ENCODE measurements at regions not wholly inside any gene's neighbourhood (a gene's known extent, or its start where the extent isn't known, plus 50 kb on each side); places are given as distances from the start of the nearest gene placed in this dataset.

DNA sequence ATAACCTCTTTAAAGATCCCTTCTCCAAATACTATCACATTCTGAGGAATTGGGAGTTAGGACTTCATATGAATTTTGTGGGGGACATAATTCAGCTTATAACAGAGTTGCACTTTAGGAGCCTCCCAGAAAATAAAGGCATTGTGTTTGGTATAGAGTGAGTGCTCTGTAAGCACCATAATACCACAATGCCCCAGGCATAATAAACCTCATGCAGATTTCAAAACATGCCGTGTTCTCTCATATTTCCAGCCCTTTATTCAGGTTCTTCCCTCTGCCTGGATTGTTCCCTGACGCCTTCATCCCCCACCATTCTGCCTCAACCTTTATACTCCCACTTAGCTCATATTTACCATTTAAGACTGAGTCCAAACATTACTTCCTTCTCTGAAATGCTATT, 398.8 kb upstream of the FAT3 start:
- no TSS peak for BruUV-seq (replicated peaks)
- Histone ChIP-seq H3K36me3 (ENCODE audit: control insufficient read depth, insufficient read depth, low read length) (no peaks in the 10 kb centered on the region), H3K27ac (ENCODE audit: low read length) (no peak overlapping the region), H3K27me3 (ENCODE audit: control insufficient read depth, insufficient read depth, low read length) (no peaks in the 10 kb centered on the region), H3K4me1 (ENCODE audit: control insufficient read depth, insufficient read depth, low read length) (no peaks in the 10 kb centered on the region), H3K9me3 (ENCODE audit: control insufficient read depth, insufficient read depth, low read depth, low read length) (no peaks in the 10 kb centered on the region), H3K4me3 (ENCODE audit: low read depth in 2 of 2, low read length in 2 of 2) (no peak overlapping the region)
- POLR2A ChIA-PET: no interaction called here
- CTCF ChIA-PET: no interaction called here
- ATAC-seq (no peak), DNase-seq (ENCODE audit: low read depth, low spot score) (no peak)
- in situ Hi-C loops (cut with HindIII; ENCODE audit: low pct_unique_long_range_greater_than_20kb, low sequenced_read_pairs): no loop called here
- TF ChIP-seq SIN3A (IDR thresholded peaks at IDR 0.05; ENCODE audit: borderline replicate concordance, insufficient read depth, low read depth, low read length) (no peak), POLR2AphosphoS5 (IDR thresholded peaks at IDR 0.05; ENCODE audit: low read depth, low read length) (no peak), TCF7L2 (IDR thresholded peaks at IDR 0.05; ENCODE audit: low read depth, low read length) (no peak)
- TF ChIP-seq, protein P1, sequence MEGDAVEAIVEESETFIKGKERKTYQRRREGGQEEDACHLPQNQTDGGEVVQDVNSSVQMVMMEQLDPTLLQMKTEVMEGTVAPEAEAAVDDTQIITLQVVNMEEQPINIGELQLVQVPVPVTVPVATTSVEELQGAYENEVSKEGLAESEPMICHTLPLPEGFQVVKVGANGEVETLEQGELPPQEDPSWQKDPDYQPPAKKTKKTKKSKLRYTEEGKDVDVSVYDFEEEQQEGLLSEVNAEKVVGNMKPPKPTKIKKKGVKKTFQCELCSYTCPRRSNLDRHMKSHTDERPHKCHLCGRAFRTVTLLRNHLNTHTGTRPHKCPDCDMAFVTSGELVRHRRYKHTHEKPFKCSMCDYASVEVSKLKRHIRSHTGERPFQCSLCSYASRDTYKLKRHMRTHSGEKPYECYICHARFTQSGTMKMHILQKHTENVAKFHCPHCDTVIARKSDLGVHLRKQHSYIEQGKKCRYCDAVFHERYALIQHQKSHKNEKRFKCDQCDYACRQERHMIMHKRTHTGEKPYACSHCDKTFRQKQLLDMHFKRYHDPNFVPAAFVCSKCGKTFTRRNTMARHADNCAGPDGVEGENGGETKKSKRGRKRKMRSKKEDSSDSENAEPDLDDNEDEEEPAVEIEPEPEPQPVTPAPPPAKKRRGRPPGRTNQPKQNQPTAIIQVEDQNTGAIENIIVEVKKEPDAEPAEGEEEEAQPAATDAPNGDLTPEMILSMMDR (IDR thresholded peaks at IDR 0.05): no peak
- TF ChIP-seq, protein P2, sequence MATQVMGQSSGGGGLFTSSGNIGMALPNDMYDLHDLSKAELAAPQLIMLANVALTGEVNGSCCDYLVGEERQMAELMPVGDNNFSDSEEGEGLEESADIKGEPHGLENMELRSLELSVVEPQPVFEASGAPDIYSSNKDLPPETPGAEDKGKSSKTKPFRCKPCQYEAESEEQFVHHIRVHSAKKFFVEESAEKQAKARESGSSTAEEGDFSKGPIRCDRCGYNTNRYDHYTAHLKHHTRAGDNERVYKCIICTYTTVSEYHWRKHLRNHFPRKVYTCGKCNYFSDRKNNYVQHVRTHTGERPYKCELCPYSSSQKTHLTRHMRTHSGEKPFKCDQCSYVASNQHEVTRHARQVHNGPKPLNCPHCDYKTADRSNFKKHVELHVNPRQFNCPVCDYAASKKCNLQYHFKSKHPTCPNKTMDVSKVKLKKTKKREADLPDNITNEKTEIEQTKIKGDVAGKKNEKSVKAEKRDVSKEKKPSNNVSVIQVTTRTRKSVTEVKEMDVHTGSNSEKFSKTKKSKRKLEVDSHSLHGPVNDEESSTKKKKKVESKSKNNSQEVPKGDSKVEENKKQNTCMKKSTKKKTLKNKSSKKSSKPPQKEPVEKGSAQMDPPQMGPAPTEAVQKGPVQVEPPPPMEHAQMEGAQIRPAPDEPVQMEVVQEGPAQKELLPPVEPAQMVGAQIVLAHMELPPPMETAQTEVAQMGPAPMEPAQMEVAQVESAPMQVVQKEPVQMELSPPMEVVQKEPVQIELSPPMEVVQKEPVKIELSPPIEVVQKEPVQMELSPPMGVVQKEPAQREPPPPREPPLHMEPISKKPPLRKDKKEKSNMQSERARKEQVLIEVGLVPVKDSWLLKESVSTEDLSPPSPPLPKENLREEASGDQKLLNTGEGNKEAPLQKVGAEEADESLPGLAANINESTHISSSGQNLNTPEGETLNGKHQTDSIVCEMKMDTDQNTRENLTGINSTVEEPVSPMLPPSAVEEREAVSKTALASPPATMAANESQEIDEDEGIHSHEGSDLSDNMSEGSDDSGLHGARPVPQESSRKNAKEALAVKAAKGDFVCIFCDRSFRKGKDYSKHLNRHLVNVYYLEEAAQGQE (IDR thresholded peaks at IDR 0.05; ENCODE audit: insufficient read depth in 1 of 2, low read depth in 2 of 2, low read length in 1 of 2): no peak
- intact Hi-C loops (cut with micrococcal nuclease; ENCODE audit: unreplicated experiment): no loop called here

DNA sequence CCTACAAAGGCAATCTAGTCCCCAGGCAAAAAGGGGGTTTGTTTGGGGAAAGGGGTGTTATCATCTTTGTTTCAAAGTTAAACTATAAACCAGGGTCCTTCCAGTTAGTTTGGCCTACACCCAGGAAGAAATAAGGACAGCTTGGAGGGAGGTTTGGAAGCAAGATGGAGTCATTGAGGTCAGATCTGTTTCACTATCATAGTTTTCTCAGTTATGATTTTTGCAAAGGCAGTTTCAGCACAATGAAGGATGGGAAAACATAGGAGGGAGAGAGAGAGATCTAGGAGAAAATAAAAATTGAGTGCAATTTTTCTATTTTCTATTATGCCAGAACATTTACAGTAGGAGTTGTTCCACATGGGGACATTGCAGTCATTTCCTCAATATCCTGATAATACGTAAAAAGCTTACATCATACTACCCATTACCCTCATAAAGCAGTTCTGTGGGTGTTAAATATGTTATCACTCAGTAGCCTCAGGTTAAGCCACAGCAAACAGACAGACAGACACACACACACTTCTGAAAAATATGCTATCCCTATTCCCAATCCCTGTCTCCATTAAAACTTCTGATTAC, 401.3 kb upstream of the FAT3 start:
- DNase-seq (ENCODE audit: low read depth, low spot score) (no peak), ATAC-seq (no peak)
- no TSS peak for BruUV-seq (replicated peaks)
- no peaks in the 10 kb centered on the region for H3K4me1 ChIP-seq (ENCODE audit: control insufficient read depth, insufficient read depth, low read length)
- ChIA-PET POLR2A (no interaction called here), CTCF (no interaction called here)
- H3K4me3 ChIP-seq (ENCODE audit: low read depth in 2 of 2, low read length in 2 of 2): no peak overlapping the region
- TF ChIP-seq, protein P1 (IDR thresholded peaks at IDR 0.05): no peak
- no peaks in the 10 kb centered on the region for H3K27me3 ChIP-seq (ENCODE audit: control insufficient read depth, insufficient read depth, low read length)
- in situ Hi-C loops (cut with HindIII; ENCODE audit: low pct_unique_long_range_greater_than_20kb, low sequenced_read_pairs): no loop called here
- no peaks in the 10 kb centered on the region for H3K9me3 ChIP-seq (ENCODE audit: control insufficient read depth, insufficient read depth, low read depth, low read length)
- no peaks in the 10 kb centered on the region for H3K36me3 ChIP-seq (ENCODE audit: control insufficient read depth, insufficient read depth, low read length)
- intact Hi-C loops (cut with micrococcal nuclease; ENCODE audit: unreplicated experiment): no loop called here
- no peak overlapping the region for H3K27ac ChIP-seq (ENCODE audit: low read length)
